ENCODE measurements at regions not wholly inside any gene's neighbourhood (a gene's known extent, or its start where the extent isn't known, plus 50 kb on each side); places are given as distances from the start of the nearest gene placed in this dataset.

GRCh38 chr3:145519398-145520047 lies 641.5 kb downstream of the PLOD2 start:
- no peak for DNase-seq

- no peak for DNase-seq
Measured at GRCh38 chr3:145522179-145522578, 638.8 kb downstream of the PLOD2 start.

DNA sequence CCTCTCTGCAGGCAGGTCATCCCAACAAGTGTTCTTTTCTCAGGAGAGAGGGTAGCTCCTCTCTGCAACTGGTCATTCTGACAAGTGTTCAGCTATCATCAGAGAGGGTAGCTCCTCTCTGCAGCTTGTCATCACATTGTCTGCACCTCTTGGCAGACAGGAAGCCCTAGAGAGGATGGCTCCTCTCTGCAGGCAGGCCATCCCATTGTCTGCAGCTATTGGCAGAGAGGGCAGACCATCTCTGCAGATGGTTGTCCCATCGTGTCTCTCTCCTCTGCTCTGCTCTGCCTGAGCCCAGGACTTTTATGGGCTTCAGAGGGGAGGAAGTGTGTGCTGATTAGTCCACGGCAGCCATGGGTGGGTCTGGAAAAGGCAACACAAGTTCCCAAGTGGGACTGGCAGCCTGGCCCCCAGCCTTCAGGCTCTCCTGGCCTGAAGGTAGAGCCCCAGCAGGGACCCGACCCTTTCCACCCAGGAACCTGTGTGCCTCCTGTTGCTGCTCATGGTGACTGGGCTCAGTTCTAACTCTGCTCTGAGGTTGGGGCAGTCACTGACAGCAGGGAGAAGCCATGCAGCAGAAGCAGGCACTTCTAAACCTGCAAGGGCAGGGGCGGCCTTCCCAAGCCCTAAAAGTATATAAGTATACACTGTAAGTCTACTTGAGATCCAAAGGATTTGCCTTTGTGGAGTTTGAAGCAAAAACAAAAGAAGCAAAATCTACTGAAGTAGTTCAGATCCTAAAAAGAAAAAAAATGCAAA lies 637.9 kb downstream of the PLOD2 start:
- no peak for DNase-seq

DNA sequence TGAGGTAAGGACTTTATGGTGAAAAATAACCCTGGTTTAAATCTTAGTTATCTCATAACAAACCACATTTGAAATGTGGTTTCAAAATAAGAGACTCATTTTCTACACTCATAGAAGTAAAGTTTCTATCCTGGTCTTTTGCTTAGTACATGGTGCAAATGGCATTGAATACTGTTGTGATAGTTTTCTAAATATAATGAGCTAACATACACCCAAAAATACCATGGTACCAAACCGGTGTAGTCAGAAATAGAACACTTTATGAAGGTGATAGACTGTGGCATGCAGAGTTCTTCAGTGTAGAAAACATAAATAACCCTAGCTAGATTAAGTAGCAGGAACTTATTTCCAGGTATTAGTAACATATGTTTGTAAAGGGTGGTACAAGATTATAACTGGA lies 629.4 kb downstream of the PLOD2 start:
- no peak for DNase-seq

GRCh38 chr3:145533696-145534095 lies 627.3 kb downstream of the PLOD2 start:
- DNase-seq: no peak

GRCh38 chr3:145536461-145536860 lies 624.5 kb downstream of the PLOD2 start:
- DNase-seq: no peak

DNA sequence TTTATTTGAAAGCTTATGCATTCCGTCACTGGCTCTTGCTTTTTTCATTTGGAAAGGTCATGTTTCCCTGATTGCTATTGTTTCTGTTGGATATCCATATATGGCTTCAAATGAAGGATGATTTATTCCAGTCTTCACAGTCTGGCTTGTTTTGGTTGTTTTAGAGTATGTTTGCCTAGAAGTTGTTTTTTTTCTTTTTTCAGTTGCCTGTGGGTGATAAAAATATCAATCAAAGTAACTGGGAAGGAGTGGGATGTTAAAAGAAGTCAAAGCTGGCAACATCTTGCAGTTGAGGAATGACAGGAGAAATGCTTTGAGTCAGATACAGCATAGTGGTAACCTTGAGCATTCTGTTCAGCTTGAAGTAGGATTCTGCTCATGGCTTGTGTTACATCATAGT lies 610.5 kb downstream of the PLOD2 start:
- no peak for DNase-seq

DNA sequence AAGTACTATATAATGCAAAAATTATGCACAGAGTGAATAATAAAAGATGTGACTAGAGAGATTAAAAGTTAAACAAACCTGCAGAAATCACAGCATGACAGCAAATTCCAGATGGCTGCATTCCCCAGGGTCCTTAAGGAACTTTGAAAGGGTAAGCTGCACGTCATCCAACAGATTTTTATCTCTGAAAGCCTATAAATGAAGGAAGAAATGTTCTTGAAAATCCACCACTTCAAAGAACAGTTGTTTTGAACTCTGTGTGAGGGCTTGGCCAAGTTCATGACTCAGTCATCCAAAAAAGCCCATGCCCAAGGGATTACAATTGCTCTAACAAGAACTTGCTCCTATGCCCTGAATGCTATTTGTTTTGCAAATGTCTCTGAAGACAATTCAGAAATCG lies 603.6 kb downstream of the PLOD2 start:
- no peak for DNase-seq

- no peak for DNase-seq
Measured at GRCh38 chr3:145578471-145578870, 582.5 kb downstream of the PLOD2 start.

- no peak for DNase-seq
Measured at GRCh38 chr3:145581694-145582093, 579.3 kb downstream of the PLOD2 start.

- no peak for DNase-seq
Measured at GRCh38 chr3:145604851-145605250, 556.1 kb downstream of the PLOD2 start.

DNA sequence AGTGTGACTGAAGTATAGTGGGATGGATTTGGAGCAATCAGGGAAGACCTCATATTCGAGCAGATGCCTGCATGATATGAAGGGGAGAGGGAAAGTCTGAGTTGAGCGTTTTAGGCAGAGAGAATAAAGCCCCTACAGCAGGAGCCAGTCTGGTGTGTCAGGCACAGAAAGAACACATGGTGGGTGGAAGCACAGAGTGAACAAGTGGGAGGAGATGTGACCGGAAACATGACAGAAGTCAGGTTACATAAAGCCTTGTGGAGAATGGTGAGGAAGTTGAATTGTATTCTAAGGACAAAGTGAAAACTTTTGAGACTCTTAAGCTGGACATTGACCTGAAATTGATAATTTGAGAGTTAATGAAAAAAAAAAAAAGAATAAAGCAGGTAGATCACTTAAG lies 541.0 kb downstream of the PLOD2 start:
- no peak for DNase-seq

DNA sequence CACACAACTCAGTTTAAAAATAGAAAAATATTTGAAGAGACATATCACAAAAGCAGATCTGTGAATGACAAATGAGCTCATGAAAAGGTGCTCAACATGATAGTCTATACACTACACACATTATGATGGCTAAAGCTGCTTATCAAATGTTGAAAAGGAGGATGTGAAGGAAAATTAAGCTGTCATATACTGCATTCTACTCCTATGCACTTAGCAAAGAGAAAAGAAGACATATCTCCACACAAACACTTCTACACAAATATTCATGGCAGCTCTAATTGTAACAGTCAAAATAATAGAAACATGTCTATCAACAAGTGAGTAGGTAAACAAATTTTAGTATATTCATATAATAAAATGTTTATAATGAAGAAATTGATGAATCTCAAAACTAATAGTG lies 540.5 kb downstream of the PLOD2 start:
- DNase-seq: no peak

- no peak for DNase-seq
Measured at GRCh38 chr3:145623349-145623748, 537.6 kb downstream of the PLOD2 start.

GRCh38 chr3:145628211-145628610 lies 532.8 kb downstream of the PLOD2 start:
- no peak for DNase-seq

DNA sequence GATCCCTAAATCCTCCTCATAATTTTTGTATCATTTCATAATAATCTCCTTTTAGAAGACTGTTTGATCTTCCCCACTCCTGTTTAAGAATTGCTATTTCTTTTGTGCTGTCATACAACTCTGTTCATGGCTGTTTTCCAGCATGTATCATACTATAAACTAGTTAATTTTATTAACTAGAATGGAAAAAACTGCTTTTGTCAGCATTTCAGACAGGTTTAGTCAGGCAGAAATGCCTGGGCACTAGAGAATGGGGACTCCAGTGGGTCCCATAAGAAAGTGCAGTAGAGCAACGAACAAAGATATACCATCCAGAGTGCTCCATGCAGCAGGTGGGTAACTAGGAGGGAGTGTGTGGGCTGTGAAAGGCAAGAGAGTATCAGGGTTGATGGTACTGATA lies 523.9 kb downstream of the PLOD2 start:
- no peak for DNase-seq

DNA sequence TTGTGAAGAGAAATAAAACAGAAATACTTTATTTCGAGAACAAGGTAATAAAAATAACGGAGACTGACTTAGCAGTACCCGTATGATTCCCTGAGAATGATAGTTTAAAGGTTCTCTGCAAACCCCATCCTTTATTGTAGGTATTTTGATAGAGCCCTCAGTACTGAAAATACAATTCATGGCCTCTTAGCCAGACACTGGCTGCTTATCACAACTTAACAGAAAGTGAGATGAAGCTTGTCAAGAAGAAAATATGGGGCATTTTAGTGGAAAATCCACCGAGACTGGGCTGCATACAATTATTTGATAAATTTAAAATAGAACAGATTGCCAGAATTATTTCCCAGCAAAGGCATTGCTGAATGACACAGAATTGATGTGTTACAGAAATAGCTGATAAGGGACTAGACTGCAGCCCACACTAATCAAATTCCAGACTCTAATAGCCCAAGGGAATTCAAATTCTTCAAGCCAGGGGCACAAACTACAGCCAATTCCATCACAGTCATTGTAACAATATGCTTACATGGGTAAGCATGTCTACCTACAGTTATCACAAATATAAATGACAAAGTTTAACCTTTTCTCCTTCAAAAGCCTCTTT lies 521.9 kb downstream of the PLOD2 start:
- DNase-seq: no peak

- DNase-seq: no peak
Measured at GRCh38 chr3:145639875-145640274, 521.1 kb downstream of the PLOD2 start.

DNA sequence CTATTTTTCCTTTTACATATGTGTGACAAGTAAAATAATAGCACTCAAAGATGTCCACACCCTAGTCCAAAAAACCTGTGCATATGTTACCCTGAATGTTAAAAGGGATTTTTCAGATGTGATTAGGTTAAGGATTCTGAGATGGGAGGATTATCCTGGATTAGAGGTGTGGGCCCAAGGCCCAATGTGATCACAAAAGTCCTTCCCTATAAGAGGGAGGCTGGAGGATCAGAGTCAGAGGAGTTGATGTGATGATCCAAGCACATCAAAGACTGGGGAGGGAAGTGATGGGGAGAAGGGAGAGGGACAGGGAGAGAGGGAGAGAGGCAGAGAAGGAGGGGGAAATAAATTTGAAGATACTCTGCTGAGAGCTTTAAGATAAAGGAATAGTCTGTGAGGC lies 512.6 kb downstream of the PLOD2 start:
- DNase-seq: no peak

DNA sequence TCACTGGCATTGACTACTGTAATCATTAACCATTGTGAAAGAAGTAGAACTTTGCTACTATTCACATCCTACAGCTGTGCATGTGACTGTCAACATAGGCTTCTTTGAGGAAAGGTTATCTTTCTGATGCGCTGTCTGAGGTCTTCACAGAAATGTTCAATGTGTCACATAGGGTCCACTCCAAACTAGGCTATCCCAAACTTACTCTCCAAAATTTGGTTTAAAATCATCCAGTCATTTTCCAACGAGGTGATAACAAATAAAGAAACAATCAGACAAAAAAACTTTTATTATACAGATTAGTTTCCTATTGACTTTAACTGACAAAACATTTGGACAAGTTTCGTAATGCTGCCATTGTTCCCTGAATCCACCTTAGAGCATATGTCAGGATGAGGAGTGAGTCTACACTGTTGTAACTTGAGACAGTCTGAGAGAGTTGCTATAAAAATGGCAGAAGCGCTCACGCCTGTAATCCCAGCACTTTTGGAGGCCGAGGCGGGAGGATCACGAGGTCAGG lies 511.6 kb downstream of the PLOD2 start:
- DNase-seq: no peak

DNA sequence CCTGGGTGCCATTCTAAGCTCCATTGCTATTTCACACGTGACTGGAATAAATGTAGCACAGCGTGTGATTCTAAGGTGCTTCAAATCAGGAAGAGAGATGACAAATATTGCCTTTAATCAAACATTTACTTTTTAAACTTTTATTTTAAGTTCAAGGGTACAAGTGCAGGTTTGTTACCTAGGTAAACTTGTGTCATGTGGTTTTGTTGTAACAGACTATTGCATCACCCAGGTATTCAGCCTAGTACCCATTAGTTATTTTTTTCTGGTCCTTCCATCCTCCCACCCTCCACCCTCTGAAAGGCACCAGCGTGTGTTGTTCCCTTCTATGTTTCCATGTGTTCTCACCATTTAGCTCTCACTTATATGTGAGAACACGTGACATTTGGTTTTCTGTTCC lies 510.8 kb downstream of the PLOD2 start:
- DNase-seq: no peak

- DNase-seq: no peak
Measured at GRCh38 chr3:145671121-145671520, 489.9 kb downstream of the PLOD2 start.

- DNase-seq: no peak
Measured at GRCh38 chr3:145673838-145674237, 487.1 kb downstream of the PLOD2 start.
